Loucy (cell line): ENCODE measurements at regions not wholly inside any gene's neighbourhood (a gene's known extent, or its start where the extent isn't known, plus 50 kb on each side); places are given as distances from the start of the nearest gene placed in this dataset.
"Not testable (repeated sequence)": the region's sequence is repeated elsewhere in the genome, so short reads cannot be mapped to it uniquely, and the experiment has no call there.

Experiments used
- H2AFZ ChIP-seq: fragments of 200-600 bp; sonication (generic); 2 replicates; pipeline ENCODE4 v1.6.0; 2016; ENCODE audit warnings: antibody characterized with exemption, mild to moderate bottlenecking, low read length, moderate library complexity
- H3F3A ChIP-seq: fragments of 200-600 bp; 2 replicates; pipeline ENCODE4 v1.6.0; 2016; ENCODE audit warnings: antibody characterized with exemption, low read depth, mild to moderate bottlenecking
- H3K27me3 ChIP-seq: fragments of 200-600 bp; sonication (generic); 2 replicates; pipeline ENCODE4 v1.6.1; 2014; ENCODE audit warnings: low read length, mild to moderate bottlenecking; ENCODE audit not compliant: insufficient read depth, poor library complexity, severe bottlenecking
- H3K36me3 ChIP-seq: fragments of 200-600 bp; sonication (generic); 2 replicates; pipeline ENCODE4 v1.6.1; 2016; ENCODE audit warnings: low read length; ENCODE audit not compliant: insufficient read depth
- H3K4me1 ChIP-seq: fragments of 200-600 bp; sonication (generic); 2 replicates; pipeline ENCODE4 v1.5.1; 2014; ENCODE audit warnings: low read length, mild to moderate bottlenecking; ENCODE audit not compliant: insufficient read depth, poor library complexity, severe bottlenecking
- H3K4me2 ChIP-seq: fragments of 200-600 bp; sonication (generic); 2 replicates; pipeline ENCODE4 v1.6.0; 2014; ENCODE audit warnings: antibody characterized with exemption, low read length, low read depth, mild to moderate bottlenecking; ENCODE audit not compliant: poor library complexity, severe bottlenecking
- H3K4me3 ChIP-seq: fragments of 200-600 bp; sonication (generic); 2 replicates; pipeline ENCODE4 v1.5.1; 2014; ENCODE audit warnings: low read length, mild to moderate bottlenecking, mixed read lengths; ENCODE audit not compliant: poor library complexity, severe bottlenecking
- H3K79me2 ChIP-seq: fragments of 200-600 bp; sonication (generic); 2 replicates; pipeline ENCODE4 v1.6.1; 2014; ENCODE audit warnings: low read length; ENCODE audit not compliant: insufficient read depth
- H3K9ac ChIP-seq: fragments of 200-600 bp; sonication (generic); 2 replicates; pipeline ENCODE4 v1.6.0; 2014; ENCODE audit warnings: mild to moderate bottlenecking, low read depth, low read length, moderate library complexity; ENCODE audit not compliant: poor library complexity, severe bottlenecking
- H3K9me2 ChIP-seq: fragments of 200-600 bp; sonication (generic); replicated peaks from 2 replicates; pipeline ENCODE4 v1.6.1; 2016; ENCODE audit warnings: low read depth, low read length, mixed read lengths
- H3K9me3 ChIP-seq: fragments of 200-600 bp; sonication (generic); 2 replicates; pipeline ENCODE4 v1.6.1; 2014; ENCODE audit warnings: mild to moderate bottlenecking, antibody characterized with exemption, low read length, low read depth; ENCODE audit not compliant: insufficient read depth
- H4K20me1 ChIP-seq: fragments of 200-600 bp; sonication (generic); 2 replicates; pipeline ENCODE4 v1.6.0; 2014; ENCODE audit warnings: antibody characterized with exemption, low read length, mild to moderate bottlenecking; ENCODE audit not compliant: insufficient read depth, poor library complexity, severe bottlenecking
- EZH2phosphoT487 ChIP-seq: fragments of 200-600 bp; IDR thresholded peaks from 2 replicates; pipeline ENCODE4 v1.6.1; 2018; ENCODE audit warnings: antibody characterized with exemption, mild to moderate bottlenecking, moderate library complexity, borderline replicate concordance
- TF ChIP-seq, protein P1 (sequence below): fragments of 200-600 bp; sonication (generic); conservative IDR thresholded peaks from 2 replicates; pipeline ENCODE4 v1.5.1; 2014; ENCODE audit warnings: mild to moderate bottlenecking, antibody characterized with exemption, low read length

GRCh38 chr2:241984658-241985057, 115.1 kb downstream of the RTP5 start:
- Histone ChIP-seq H3K4me3 (no peak overlapping the region), H3K4me1 (peaks cover 4% of the 10 kb centered on the region), H3K36me3 (no peaks in the 10 kb centered on the region), H4K20me1 (no peaks in the 10 kb centered on the region), H3K27me3 (no peaks in the 10 kb centered on the region), H3K79me2 (no peaks in the 10 kb centered on the region), H3F3A (no peaks in the 10 kb centered on the region), H3K9ac (no peak overlapping the region), H2AFZ (no peak overlapping the region), H3K9me3 (no peaks in the 10 kb centered on the region), H3K9me2 (no peaks in the 10 kb centered on the region), H3K4me2 (no peak overlapping the region)
- TF ChIP-seq EZH2phosphoT487 = no peak
- TF ChIP-seq, protein P1, sequence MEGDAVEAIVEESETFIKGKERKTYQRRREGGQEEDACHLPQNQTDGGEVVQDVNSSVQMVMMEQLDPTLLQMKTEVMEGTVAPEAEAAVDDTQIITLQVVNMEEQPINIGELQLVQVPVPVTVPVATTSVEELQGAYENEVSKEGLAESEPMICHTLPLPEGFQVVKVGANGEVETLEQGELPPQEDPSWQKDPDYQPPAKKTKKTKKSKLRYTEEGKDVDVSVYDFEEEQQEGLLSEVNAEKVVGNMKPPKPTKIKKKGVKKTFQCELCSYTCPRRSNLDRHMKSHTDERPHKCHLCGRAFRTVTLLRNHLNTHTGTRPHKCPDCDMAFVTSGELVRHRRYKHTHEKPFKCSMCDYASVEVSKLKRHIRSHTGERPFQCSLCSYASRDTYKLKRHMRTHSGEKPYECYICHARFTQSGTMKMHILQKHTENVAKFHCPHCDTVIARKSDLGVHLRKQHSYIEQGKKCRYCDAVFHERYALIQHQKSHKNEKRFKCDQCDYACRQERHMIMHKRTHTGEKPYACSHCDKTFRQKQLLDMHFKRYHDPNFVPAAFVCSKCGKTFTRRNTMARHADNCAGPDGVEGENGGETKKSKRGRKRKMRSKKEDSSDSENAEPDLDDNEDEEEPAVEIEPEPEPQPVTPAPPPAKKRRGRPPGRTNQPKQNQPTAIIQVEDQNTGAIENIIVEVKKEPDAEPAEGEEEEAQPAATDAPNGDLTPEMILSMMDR = no peak

GRCh38 chr2:241985161-241985985, 115.8 kb downstream of the RTP5 start:
- H3K27me3 ChIP-seq, H3K79me2 ChIP-seq, H3K9ac ChIP-seq, H3K4me3 ChIP-seq, H3K9me2 ChIP-seq, H3K4me1 ChIP-seq, H3F3A ChIP-seq, H3K36me3 ChIP-seq, H2AFZ ChIP-seq, H4K20me1 ChIP-seq, H3K9me3 ChIP-seq: not testable (repeated sequence)
- H3K4me2 ChIP-seq = peak overlapping the region; percentile 17

DNA sequence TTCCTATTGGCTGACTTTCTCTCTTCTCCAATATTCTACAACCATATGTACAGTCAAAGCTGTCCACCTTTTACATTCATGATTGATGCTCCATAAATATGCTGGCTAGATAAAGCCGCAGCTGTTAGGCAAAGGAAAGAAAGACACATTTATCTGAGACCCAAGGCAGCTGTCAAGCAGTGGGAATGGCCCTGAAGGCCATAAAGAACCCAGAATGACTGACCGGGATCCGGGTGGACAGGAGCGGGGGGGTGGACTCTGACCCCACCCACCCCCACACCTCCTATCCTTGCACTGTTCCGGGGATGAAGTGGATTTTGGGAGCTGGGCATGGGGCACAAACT, 116.4 kb downstream of the RTP5 start:
- H2AFZ ChIP-seq = no peak overlapping the region
- TF ChIP-seq, protein P1 = no peak
- no peak for TF ChIP-seq EZH2phosphoT487
- H3K9ac ChIP-seq = no peak overlapping the region
- H3F3A ChIP-seq = no peaks in the 10 kb centered on the region
- H3K36me3 ChIP-seq = no peaks in the 10 kb centered on the region
- H3K4me2 ChIP-seq = no peak overlapping the region
- H3K79me2 ChIP-seq = no peaks in the 10 kb centered on the region
- no peak overlapping the region for H3K4me3 ChIP-seq
- H3K9me3 ChIP-seq = no peaks in the 10 kb centered on the region; the same call in 1 of the 2 replicates
- H3K27me3 ChIP-seq = no peaks in the 10 kb centered on the region
- H4K20me1 ChIP-seq = no peaks in the 10 kb centered on the region
- H3K4me1 ChIP-seq = peaks cover 4% of the 10 kb centered on the region
- H3K9me2 ChIP-seq = no peaks in the 10 kb centered on the region
